ENCODE measurements at regions not wholly inside any gene's neighbourhood (a gene's known extent, or its start where the extent isn't known, plus 50 kb on each side); places are given as distances from the start of the nearest gene placed in this dataset.
"Not testable (repeated sequence)": the region's sequence is repeated elsewhere in the genome, so short reads cannot be mapped to it uniquely, and the experiment has no call there.

- DNase-seq: no peak
Observed at GRCh38 chr17:5913641-5914040, 156.5 kb upstream of the WSCD1 start.

GRCh38 chr17:5915337-5915736 lies 154.8 kb upstream of the WSCD1 start:
- no peak for DNase-seq

GRCh38 chr17:5919089-5919488 lies 151.1 kb upstream of the WSCD1 start:
- DNase-seq: no peak

GRCh38 chr17:5921512-5922282 lies 148.5 kb upstream of the WSCD1 start:
- no peak for DNase-seq

- no peak for DNase-seq
Observed at GRCh38 chr17:5922476-5922875, 147.7 kb upstream of the WSCD1 start.

- no peak for DNase-seq
Observed at GRCh38 chr17:5929721-5930120, 140.5 kb upstream of the WSCD1 start.

- DNase-seq: not testable (repeated sequence)
Observed at GRCh38 chr17:5930555-5930954, 139.6 kb upstream of the WSCD1 start.

- no peak for DNase-seq
Observed at GRCh38 chr17:5931616-5932015, 138.6 kb upstream of the WSCD1 start.

- DNase-seq: no peak
Observed at GRCh38 chr17:5933430-5933829, 136.7 kb upstream of the WSCD1 start.

GRCh38 chr17:5941258-5941657 lies 128.9 kb upstream of the WSCD1 start:
- no peak for DNase-seq

GRCh38 chr17:5942687-5943086 lies 127.5 kb upstream of the WSCD1 start:
- no peak for DNase-seq

GRCh38 chr17:5943232-5943631 lies 126.9 kb upstream of the WSCD1 start:
- DNase-seq: no peak

GRCh38 chr17:5943982-5944381 lies 126.2 kb upstream of the WSCD1 start:
- no peak for DNase-seq

GRCh38 chr17:5947701-5948180 lies 122.4 kb upstream of the WSCD1 start:
- no peak for DNase-seq

GRCh38 chr17:5948811-5949210 lies 121.4 kb upstream of the WSCD1 start:
- no peak for DNase-seq

GRCh38 chr17:5950878-5951277 lies 119.3 kb upstream of the WSCD1 start:
- DNase-seq: no peak

- DNase-seq: no peak
Observed at GRCh38 chr17:5951912-5952311, 118.3 kb upstream of the WSCD1 start.

GRCh38 chr17:5952518-5952917 lies 117.7 kb upstream of the WSCD1 start:
- DNase-seq: no peak

- no peak for DNase-seq
Observed at GRCh38 chr17:5955764-5956163, 114.4 kb upstream of the WSCD1 start.

- no peak for DNase-seq
Observed at GRCh38 chr17:5958850-5959249, 111.3 kb upstream of the WSCD1 start.

GRCh38 chr17:5962371-5962770 lies 107.8 kb upstream of the WSCD1 start:
- DNase-seq: no peak

- no peak for DNase-seq
Observed at GRCh38 chr17:5971969-5972368, 98.2 kb upstream of the WSCD1 start.

- no peak for DNase-seq
Observed at GRCh38 chr17:5973410-5973809, 96.8 kb upstream of the WSCD1 start.

- DNase-seq: no peak
Observed at GRCh38 chr17:5975661-5976060, 94.5 kb upstream of the WSCD1 start.

GRCh38 chr17:5976251-5976650 lies 93.9 kb upstream of the WSCD1 start:
- no peak for DNase-seq
